IPS-20b (cell line): ENCODE measurements at regions not wholly inside any gene's neighbourhood (a gene's known extent, or its start where the extent isn't known, plus 50 kb on each side); places are given as distances from the start of the nearest gene placed in this dataset.

Experiments used
- H3K27ac ChIP-seq: one replicate; pipeline ENCODE4 v1.5.1; 2013; ENCODE audit warnings: low read length
- H3K27me3 ChIP-seq: 2 replicates; pipeline ENCODE4 v1.6.1; 2013; ENCODE audit warnings: mild to moderate bottlenecking, low read length, inconsistent platforms; ENCODE audit not compliant: insufficient read depth
- H3K36me3 ChIP-seq: 2 replicates; pipeline ENCODE4 v1.6.1; 2013; ENCODE audit warnings: low read depth, mild to moderate bottlenecking, inconsistent platforms, low read length, moderate library complexity; ENCODE audit not compliant: insufficient read depth
- H3K4me1 ChIP-seq: 2 replicates; pipeline ENCODE4 v1.6.1; 2013; ENCODE audit warnings: mild to moderate bottlenecking, control low read depth, inconsistent platforms, low read length, moderate library complexity; ENCODE audit not compliant: insufficient read depth
- H3K4me3 ChIP-seq: 2 replicates; pipeline ENCODE4 v1.5.1; 2013; ENCODE audit warnings: mild to moderate bottlenecking, low read length, inconsistent platforms
- H3K9ac ChIP-seq: 2 replicates; pipeline ENCODE4 v1.6.1; 2013; ENCODE audit warnings: low read depth, mild to moderate bottlenecking, inconsistent platforms, low read length, moderate library complexity
- H3K9me3 ChIP-seq: 2 replicates; pipeline ENCODE4 v1.6.1; 2013; ENCODE audit warnings: mild to moderate bottlenecking, low read depth, low read length, inconsistent platforms; ENCODE audit not compliant: insufficient read depth

- H3K36me3 ChIP-seq: no peaks in the 10 kb centered on the region
- H3K4me3 ChIP-seq: no peak overlapping the region
- no peaks in the 10 kb centered on the region for H3K4me1 ChIP-seq
- H3K9me3 ChIP-seq: no peaks in the 10 kb centered on the region
- H3K27me3 ChIP-seq: no peaks in the 10 kb centered on the region
- no peak overlapping the region for H3K9ac ChIP-seq
- H3K27ac ChIP-seq: no peak overlapping the region
Measured at GRCh38 chr9:108062680-108063079, 573.1 kb upstream of the KLF4 start.

- no peaks in the 10 kb centered on the region for H3K4me1 ChIP-seq
- no peaks in the 10 kb centered on the region for H3K36me3 ChIP-seq
- H3K27me3 ChIP-seq: no peaks in the 10 kb centered on the region
- no peak overlapping the region for H3K27ac ChIP-seq
- no peak overlapping the region for H3K4me3 ChIP-seq
- no peaks in the 10 kb centered on the region for H3K9me3 ChIP-seq
- H3K9ac ChIP-seq: no peak overlapping the region
Measured at GRCh38 chr9:108060175-108060574, 570.6 kb upstream of the KLF4 start.

GRCh38 chr9:108058135-108058814 lies 568.7 kb upstream of the KLF4 start:
- Histone ChIP-seq H3K36me3 (no peaks in the 10 kb centered on the region), H3K9me3 (no peaks in the 10 kb centered on the region), H3K27ac (no peak overlapping the region), H3K9ac (no peak overlapping the region), H3K4me1 (no peaks in the 10 kb centered on the region; the same call in 1 of the 2 replicates), H3K27me3 (no peaks in the 10 kb centered on the region; the same call in 1 of the 2 replicates), H3K4me3 (no peak overlapping the region)

GRCh38 chr9:108057421-108058134 lies 568.0 kb upstream of the KLF4 start:
- Histone ChIP-seq H3K9me3 (no peaks in the 10 kb centered on the region), H3K27ac (no peak overlapping the region), H3K4me3 (no peak overlapping the region), H3K4me1 (peaks cover 7% of the 10 kb centered on the region; the same call in 1 of the 2 replicates), H3K9ac (no peak overlapping the region), H3K27me3 (no peaks in the 10 kb centered on the region; the same call in 1 of the 2 replicates), H3K36me3 (no peaks in the 10 kb centered on the region)

- Histone ChIP-seq H3K36me3 (no peaks in the 10 kb centered on the region), H3K9me3 (no peaks in the 10 kb centered on the region), H3K9ac (no peak overlapping the region), H3K27ac (no peak overlapping the region), H3K4me1 (peaks cover 10% of the 10 kb centered on the region; the same call in 1 of the 2 replicates), H3K4me3 (no peak overlapping the region), H3K27me3 (no peaks in the 10 kb centered on the region; the same call in 1 of the 2 replicates)
Measured at GRCh38 chr9:108056805-108057386, 567.3 kb upstream of the KLF4 start.

GRCh38 chr9:108056084-108056804 lies 566.7 kb upstream of the KLF4 start:
- Histone ChIP-seq H3K4me1 (peaks cover 10% of the 10 kb centered on the region; the same call in 1 of the 2 replicates), H3K27ac (no peak overlapping the region), H3K9me3 (no peaks in the 10 kb centered on the region), H3K36me3 (no peaks in the 10 kb centered on the region), H3K4me3 (no peak overlapping the region), H3K27me3 (no peaks in the 10 kb centered on the region; the same call in 1 of the 2 replicates), H3K9ac (no peak overlapping the region)

- peaks cover 10% of the 10 kb centered on the region; the same call in 1 of the 2 replicates for H3K4me1 ChIP-seq
- no peak overlapping the region for H3K27ac ChIP-seq
- H3K9ac ChIP-seq: no peak overlapping the region
- no peaks in the 10 kb centered on the region for H3K9me3 ChIP-seq
- no peak overlapping the region for H3K4me3 ChIP-seq
- no peaks in the 10 kb centered on the region for H3K36me3 ChIP-seq
- H3K27me3 ChIP-seq: no peaks in the 10 kb centered on the region; the same call in 1 of the 2 replicates
Measured at GRCh38 chr9:108054131-108054630, 564.6 kb upstream of the KLF4 start.

GRCh38 chr9:108053555-108054061 lies 564.0 kb upstream of the KLF4 start:
- Histone ChIP-seq H3K9ac (no peak overlapping the region), H3K4me3 (no peak overlapping the region)

GRCh38 chr9:108052431-108053080 lies 563.0 kb upstream of the KLF4 start:
- no peaks in the 10 kb centered on the region for H3K36me3 ChIP-seq
- H3K9me3 ChIP-seq: no peaks in the 10 kb centered on the region
- no peak overlapping the region for H3K4me3 ChIP-seq
- no peak overlapping the region for H3K27ac ChIP-seq
- peaks cover 13% of the 10 kb centered on the region; the same call in 1 of the 2 replicates for H3K4me1 ChIP-seq
- H3K9ac ChIP-seq: no peak overlapping the region
- no peaks in the 10 kb centered on the region; the same call in 1 of the 2 replicates for H3K27me3 ChIP-seq

More at GRCh38 chr9:108053555-108054061, 564.0 kb upstream of the KLF4 start:
- Histone ChIP-seq H3K27me3 (no peaks in the 10 kb centered on the region; the same call in 1 of the 2 replicates), H3K4me1 (peaks cover 11% of the 10 kb centered on the region; the same call in 1 of the 2 replicates), H3K27ac (no peak overlapping the region), H3K9me3 (no peaks in the 10 kb centered on the region), H3K36me3 (no peaks in the 10 kb centered on the region)

GRCh38 chr9:108050894-108051293 lies 561.3 kb upstream of the KLF4 start:
- Histone ChIP-seq H3K27ac (no peak overlapping the region), H3K4me3 (no peak overlapping the region), H3K36me3 (no peaks in the 10 kb centered on the region), H3K9ac (no peak overlapping the region), H3K9me3 (no peaks in the 10 kb centered on the region), H3K27me3 (no peaks in the 10 kb centered on the region; the same call in 1 of the 2 replicates), H3K4me1 (peaks cover 13% of the 10 kb centered on the region; the same call in 1 of the 2 replicates)
